Natural killer cell (primary cell): ENCODE measurements at regions not wholly inside any gene's neighbourhood (a gene's known extent, or its start where the extent isn't known, plus 50 kb on each side); places are given as distances from the start of the nearest gene placed in this dataset.
"Not testable (repeated sequence)": the region's sequence is repeated elsewhere in the genome, so short reads cannot be mapped to it uniquely, and the experiment has no call there.

Experiments used
- ATAC-seq, 3 donors: fragments of 150-1000 bp in 2 of 3; fragments of 200-7000 bp in 1 of 3; cut with Tn5 transposase; 1 replicate in 1 of 3; 2 replicates in 2 of 3; pipeline ENCODE4 v1.10.0; 2021; ENCODE audit warnings: mild to moderate bottlenecking in 2 of 3, moderate library complexity in 2 of 3
- DNase-seq, 2 donors: peaks; one replicate each; pipeline versions ENCODE4 v3.0.0 to v3.0.0-alpha.2; 2013 to 2021; ENCODE audit warnings: mixed read lengths in 1 of 2
- H3K27ac ChIP-seq: one replicate; pipeline ENCODE4 v1.5.1; 2013; ENCODE audit warnings: mild to moderate bottlenecking, low read length
- H3K27me3 ChIP-seq: one replicate; pipeline ENCODE4 v1.6.1; 2013; ENCODE audit warnings: low read length; ENCODE audit not compliant: control insufficient read depth, insufficient read depth
- H3K36me3 ChIP-seq: one replicate; pipeline ENCODE4 v1.6.1; 2013; ENCODE audit warnings: low read length; ENCODE audit not compliant: control insufficient read depth, insufficient read depth
- H3K4me1 ChIP-seq: one replicate; pipeline ENCODE4 v1.6.1; 2013; ENCODE audit warnings: low read length; ENCODE audit not compliant: control insufficient read depth, insufficient read depth
- H3K4me3 ChIP-seq: one replicate; pipeline ENCODE4 v1.5.1; 2013; ENCODE audit warnings: low read length
- H3K9me3 ChIP-seq: one replicate; pipeline ENCODE4 v1.6.1; 2013; ENCODE audit warnings: low read length; ENCODE audit not compliant: control insufficient read depth, insufficient read depth
- H3K27ac Mint-ChIP-seq, 2 donors: one replicate each; pipeline ENCODE4 v1.8.0; 2022; ENCODE audit warnings: mild to moderate bottlenecking in 2 of 2, mixed read lengths in 2 of 2, moderate library complexity in 1 of 2
- H3K27me3 Mint-ChIP-seq, 2 donors: one replicate each; pipeline ENCODE4 v1.8.0; 2022; ENCODE audit warnings: low read depth in 2 of 2, mixed read lengths in 2 of 2
- H3K36me3 Mint-ChIP-seq: one replicate; pipeline ENCODE4 v1.8.0; 2022; ENCODE audit warnings: mixed read lengths
- H3K4me1 Mint-ChIP-seq, 2 donors: one replicate each; pipeline ENCODE4 v1.8.0; 2022; ENCODE audit warnings: mixed read lengths in 2 of 2
- H3K4me3 Mint-ChIP-seq: one replicate; pipeline ENCODE4 v1.8.0; 2022; ENCODE audit warnings: mild to moderate bottlenecking, moderate library complexity, mixed read lengths
- H3K9me3 Mint-ChIP-seq, 2 donors: one replicate each; pipeline ENCODE4 v1.8.0; 2022; ENCODE audit warnings: mixed read lengths in 2 of 2
- WGBS: methylation state at CpG from one replicate; pipeline ENCODE4 v1.1.7; 2013; ENCODE audit warnings: missing lambda C conversion rate; ENCODE audit not compliant: insufficient coverage; 5-methylcytosine and 5-hydroxymethylcytosine counted together
- intact Hi-C: fragments of 100-400 bp; cut with micrococcal nuclease; formaldehyde crosslinking; loops from one replicate; pipeline ENCODE4 v1.14.2; 2022
- TF ChIP-seq, protein P1 (sequence below): fragments of 200-600 bp; IDR thresholded peaks from one replicate; pipeline ENCODE4 v1.8.0; 2022; ENCODE audit warnings: antibody characterized with exemption

DNA sequence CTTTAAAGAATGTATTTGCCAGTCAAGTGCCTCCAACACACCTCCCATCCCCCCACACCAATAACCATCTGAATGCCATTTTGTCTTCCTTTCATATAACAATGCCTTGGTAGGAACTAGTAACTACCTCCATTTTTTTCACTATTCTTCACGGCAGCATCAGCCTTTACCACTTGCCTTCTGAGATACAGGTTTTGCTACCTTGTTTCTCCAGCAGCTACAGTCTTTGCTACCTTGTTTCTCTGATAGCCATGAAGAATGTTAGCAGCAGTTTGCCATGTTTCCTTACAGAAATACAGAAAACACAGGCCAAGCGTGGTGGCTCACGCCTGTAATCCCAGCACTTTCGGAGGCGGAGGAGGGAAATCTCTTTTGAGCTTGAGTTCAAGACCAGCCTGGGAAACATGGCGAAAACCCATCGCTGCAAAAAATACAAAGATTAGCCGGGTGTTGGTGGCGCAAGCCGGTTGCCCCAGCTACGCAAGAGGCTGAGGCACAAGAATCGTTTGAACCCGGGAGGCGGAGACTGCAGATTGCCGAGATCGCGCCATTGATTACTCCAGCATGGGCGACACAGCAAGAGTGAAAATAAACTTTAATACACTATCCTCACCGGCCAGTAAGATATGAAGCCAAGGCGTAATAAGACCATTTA lies 100.9 kb downstream of the HFE start:
- intact Hi-C loops: loop anchor here (2.0 kb wide), 4 partner anchors 15 to 53 kb away; a partner anchor contains a TSS
- DNase-seq: peak; percentile 32 to 73
- no peaks in the 10 kb centered on the region for H3K9me3 Mint-ChIP-seq
- Histone ChIP-seq H3K4me3 (peak overlapping the region; percentile 64), H3K36me3 (no peaks in the 10 kb centered on the region), H3K27me3 (no peaks in the 10 kb centered on the region), H3K4me1 (peaks cover 32% of the 10 kb centered on the region), H3K27ac (peak overlapping the region; percentile 94), H3K9me3 (no peaks in the 10 kb centered on the region)
- 16% methylated on average over 20 of the region's 20 CpGs for WGBS
- H3K27me3 Mint-ChIP-seq: no peaks in the 10 kb centered on the region
- TF ChIP-seq, protein P1, sequence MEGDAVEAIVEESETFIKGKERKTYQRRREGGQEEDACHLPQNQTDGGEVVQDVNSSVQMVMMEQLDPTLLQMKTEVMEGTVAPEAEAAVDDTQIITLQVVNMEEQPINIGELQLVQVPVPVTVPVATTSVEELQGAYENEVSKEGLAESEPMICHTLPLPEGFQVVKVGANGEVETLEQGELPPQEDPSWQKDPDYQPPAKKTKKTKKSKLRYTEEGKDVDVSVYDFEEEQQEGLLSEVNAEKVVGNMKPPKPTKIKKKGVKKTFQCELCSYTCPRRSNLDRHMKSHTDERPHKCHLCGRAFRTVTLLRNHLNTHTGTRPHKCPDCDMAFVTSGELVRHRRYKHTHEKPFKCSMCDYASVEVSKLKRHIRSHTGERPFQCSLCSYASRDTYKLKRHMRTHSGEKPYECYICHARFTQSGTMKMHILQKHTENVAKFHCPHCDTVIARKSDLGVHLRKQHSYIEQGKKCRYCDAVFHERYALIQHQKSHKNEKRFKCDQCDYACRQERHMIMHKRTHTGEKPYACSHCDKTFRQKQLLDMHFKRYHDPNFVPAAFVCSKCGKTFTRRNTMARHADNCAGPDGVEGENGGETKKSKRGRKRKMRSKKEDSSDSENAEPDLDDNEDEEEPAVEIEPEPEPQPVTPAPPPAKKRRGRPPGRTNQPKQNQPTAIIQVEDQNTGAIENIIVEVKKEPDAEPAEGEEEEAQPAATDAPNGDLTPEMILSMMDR: no peak
- peak overlapping the region; percentile 93 to 94 for H3K27ac Mint-ChIP-seq
- peak; percentile 19 to 41 (median 28) for ATAC-seq
- H3K4me1 Mint-ChIP-seq: peaks cover 24 to 37% of the 10 kb centered on the region in 2 donors
- H3K36me3 Mint-ChIP-seq: no peaks in the 10 kb centered on the region
- peak overlapping the region; percentile 89 for H3K4me3 Mint-ChIP-seq

DNA sequence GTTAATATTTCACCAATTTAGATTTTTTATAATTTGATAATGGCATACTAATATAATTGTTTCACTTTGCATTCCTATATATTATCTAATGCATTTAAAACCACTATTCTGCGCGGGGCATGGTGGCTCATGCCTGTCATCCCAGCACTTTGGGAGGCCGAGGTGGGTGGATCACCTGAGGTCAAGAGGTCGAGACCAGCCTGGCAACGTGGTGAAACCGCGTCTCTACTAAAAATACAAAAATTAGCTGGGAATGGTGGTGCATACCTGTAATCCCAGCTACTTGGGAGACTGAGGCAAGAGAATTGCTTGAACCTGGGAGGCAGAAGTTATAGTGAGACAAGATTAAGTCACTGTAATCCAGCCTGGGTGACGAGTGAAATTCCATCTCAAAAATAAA lies 104.3 kb downstream of the HFE start:
- intact Hi-C loops: loop anchor here (10.0 kb wide), 1 partner anchor 167 kb away; a partner anchor contains a TSS
- not testable (repeated sequence) for H3K4me3 ChIP-seq, H3K4me3 Mint-ChIP-seq, H3K36me3 ChIP-seq, H3K27me3 ChIP-seq, H3K36me3 Mint-ChIP-seq, H3K27ac Mint-ChIP-seq, H3K9me3 Mint-ChIP-seq, ATAC-seq, H3K27me3 Mint-ChIP-seq, DNase-seq, H3K9me3 ChIP-seq, H3K27ac ChIP-seq
- H3K4me1 Mint-ChIP-seq: peaks cover 32 to 36% of the 10 kb centered on the region in 2 donors
- peaks cover 32% of the 10 kb centered on the region for H3K4me1 ChIP-seq
- 91% methylated on average over 7 of the region's 8 CpGs for WGBS

DNA sequence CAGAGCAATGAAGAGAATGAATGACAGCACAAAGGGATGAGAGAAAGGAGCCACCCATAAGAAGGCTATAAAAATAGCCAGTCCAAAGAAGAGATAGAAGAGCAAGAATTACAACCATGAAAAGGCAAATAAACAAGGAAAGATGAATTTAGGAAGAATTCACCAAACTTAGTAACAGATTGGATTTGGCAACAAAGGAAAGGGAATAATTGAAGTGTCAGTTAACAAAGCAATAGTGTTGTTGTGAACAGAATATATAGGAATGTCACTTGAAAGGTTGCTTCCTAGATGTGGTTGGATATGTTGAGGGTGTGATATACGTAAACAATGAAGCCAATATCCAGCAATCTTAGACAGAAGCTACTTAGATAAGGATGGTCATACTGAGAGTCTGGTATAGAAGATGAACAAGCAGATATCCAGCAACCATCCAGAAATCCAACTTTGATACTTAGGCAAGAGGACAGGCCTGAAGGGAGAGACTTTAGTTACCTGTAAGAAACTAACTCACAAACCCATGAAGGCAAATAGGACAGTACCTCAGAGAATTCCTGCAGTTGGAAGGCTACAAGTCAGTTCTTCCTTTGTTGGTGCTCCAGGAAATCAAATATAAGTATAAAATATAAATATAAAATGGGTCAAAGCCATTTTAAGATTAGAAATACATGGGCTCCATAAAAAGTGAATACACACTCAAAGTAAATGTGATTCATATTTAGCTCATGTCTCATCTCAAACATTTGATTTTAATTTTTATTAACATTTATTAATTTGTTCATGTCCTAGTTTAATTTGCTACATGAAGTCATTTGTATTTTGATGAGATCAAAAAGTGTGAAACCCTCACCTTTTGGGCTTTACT lies 106.5 kb downstream of the HFE start:
- H3K27ac ChIP-seq: no peak overlapping the region
- H3K4me1 Mint-ChIP-seq: peaks cover 37 to 40% of the 10 kb centered on the region in 2 donors
- no peaks in the 10 kb centered on the region for H3K36me3 ChIP-seq
- H3K9me3 Mint-ChIP-seq: no peaks in the 10 kb centered on the region
- peaks cover 29% of the 10 kb centered on the region for H3K4me1 ChIP-seq
- peak overlapping the region; percentile 2 for H3K4me3 Mint-ChIP-seq
- no peak overlapping the region for H3K4me3 ChIP-seq
- no peak for DNase-seq
- H3K9me3 ChIP-seq: no peaks in the 10 kb centered on the region
- intact Hi-C loops: loop anchor here (10.0 kb wide), 1 partner anchor 169 kb away; a partner anchor contains a TSS
- no peaks in the 10 kb centered on the region for H3K36me3 Mint-ChIP-seq
- TF ChIP-seq, protein P1: no peak
- WGBS: 100% methylated on average over 1 of the region's 1 CpG
- H3K27me3 ChIP-seq: no peaks in the 10 kb centered on the region
- no peak for ATAC-seq
- peak overlapping the region; percentile 98 to 99 for H3K27ac Mint-ChIP-seq
- H3K27me3 Mint-ChIP-seq: no peaks in the 10 kb centered on the region

DNA sequence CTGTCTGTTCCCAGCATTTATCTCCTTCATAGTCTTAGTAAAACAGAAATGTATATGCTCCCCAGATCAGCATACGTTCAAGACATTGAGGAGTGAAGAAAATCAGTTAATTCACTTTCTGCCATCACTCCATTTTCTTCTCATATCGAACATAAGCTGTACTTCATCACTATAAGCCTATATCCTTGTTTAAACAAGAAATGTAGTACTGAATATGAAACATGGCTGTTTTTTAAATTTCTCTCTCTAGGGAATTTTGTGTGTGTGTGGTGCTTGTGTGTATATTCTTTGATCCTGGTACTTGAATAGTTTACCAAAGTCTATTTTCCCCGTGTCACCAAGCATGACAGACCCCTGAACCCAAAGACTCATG lies 107.1 kb downstream of the HFE start:
- 65% methylated on average over 2 of the region's 3 CpGs for WGBS

More for the DNA sequence above, 107.1 kb downstream of the HFE start:
- H3K27me3 ChIP-seq: no peaks in the 10 kb centered on the region
- no peaks in the 10 kb centered on the region for H3K9me3 Mint-ChIP-seq
- peaks cover 24% of the 10 kb centered on the region for H3K4me1 ChIP-seq
- peak overlapping the region; percentile 94 for H3K27ac ChIP-seq
- H3K36me3 Mint-ChIP-seq: no peaks in the 10 kb centered on the region
- H3K4me3 Mint-ChIP-seq: peak overlapping the region; percentile 96
- H3K4me3 ChIP-seq: no peak overlapping the region
- intact Hi-C loops: loop anchor here (10.0 kb wide), 1 partner anchor 170 kb away; a partner anchor contains a TSS
- peaks cover 38 to 41% of the 10 kb centered on the region in 2 donors for H3K4me1 Mint-ChIP-seq
- H3K9me3 ChIP-seq: no peaks in the 10 kb centered on the region
- H3K27me3 Mint-ChIP-seq: no peaks in the 10 kb centered on the region
- ATAC-seq: no peak
- TF ChIP-seq, protein P1: no peak
- H3K27ac Mint-ChIP-seq: peak overlapping the region; percentile 98 to 99
- no peak for DNase-seq
- H3K36me3 ChIP-seq: no peaks in the 10 kb centered on the region
